ENCODE measurements at regions not wholly inside any gene's neighbourhood (a gene's known extent, or its start where the extent isn't known, plus 50 kb on each side); places are given as distances from the start of the nearest gene placed in this dataset.
"Not testable (repeated sequence)": the region's sequence is repeated elsewhere in the genome, so short reads cannot be mapped to it uniquely, and the experiment has no call there.

- Mint-ChIP-seq H3K4me1 (no peaks in the 10 kb centered on the region), H3K9me3 (peaks cover 0 to 3% of the 10 kb centered on the region in 2 donors), H3K27ac (no peak overlapping the region), H3K27me3 (no peaks in the 10 kb centered on the region), H3K36me3 (no peaks in the 10 kb centered on the region), H3K4me3 (no peak overlapping the region)
- ATAC-seq (replicated peaks): no peak
- DNase-seq: no peak
Observed at GRCh38 chr12:73659802-73660201, 877.8 kb upstream of the ATXN7L3B start.

GRCh38 chr12:73665193-73665592 lies 872.4 kb upstream of the ATXN7L3B start:
- Mint-ChIP-seq H3K36me3 (no peaks in the 10 kb centered on the region), H3K4me3 (no peak overlapping the region), H3K27me3 (no peaks in the 10 kb centered on the region), H3K4me1 (no peaks in the 10 kb centered on the region), H3K9me3 (peaks cover 4 to 8% of the 10 kb centered on the region in 2 donors), H3K27ac (no peak overlapping the region)
- DNase-seq (no peak), ATAC-seq (replicated peaks) (no peak)

- H3K27ac Mint-ChIP-seq; ATAC-seq (replicated peaks); DNase-seq; H3K36me3 Mint-ChIP-seq; H3K4me1 Mint-ChIP-seq; H3K4me3 Mint-ChIP-seq; H3K27me3 Mint-ChIP-seq; H3K9me3 Mint-ChIP-seq: not testable (repeated sequence)
Observed at GRCh38 chr12:73671550-73671949, 866.1 kb upstream of the ATXN7L3B start.

GRCh38 chr12:73677520-73678291 lies 859.9 kb upstream of the ATXN7L3B start:
- H3K36me3 Mint-ChIP-seq: no peaks in the 10 kb centered on the region
- no peak overlapping the region for H3K27ac Mint-ChIP-seq
- no peak overlapping the region for H3K4me3 Mint-ChIP-seq
- no peaks in the 10 kb centered on the region for H3K27me3 Mint-ChIP-seq
- no peaks in the 10 kb centered on the region for H3K4me1 Mint-ChIP-seq
- DNase-seq (no peak), ATAC-seq (replicated peaks) (no peak)
- H3K9me3 Mint-ChIP-seq: peaks cover 3 to 4% of the 10 kb centered on the region in 2 donors

GRCh38 chr12:73678335-73678734 lies 859.3 kb upstream of the ATXN7L3B start:
- no peaks in the 10 kb centered on the region for H3K4me1 Mint-ChIP-seq
- no peak for DNase-seq
- no peak overlapping the region for H3K27ac Mint-ChIP-seq
- no peak overlapping the region for H3K4me3 Mint-ChIP-seq
- no peaks in the 10 kb centered on the region for H3K36me3 Mint-ChIP-seq
- no peak for ATAC-seq (replicated peaks)
- peaks cover 2 to 4% of the 10 kb centered on the region in 2 donors for H3K9me3 Mint-ChIP-seq
- no peaks in the 10 kb centered on the region for H3K27me3 Mint-ChIP-seq

- DNase-seq (no peak), ATAC-seq (replicated peaks) (no peak)
- H3K9me3 Mint-ChIP-seq: no peaks in the 10 kb centered on the region
- H3K4me1 Mint-ChIP-seq: no peaks in the 10 kb centered on the region
- no peaks in the 10 kb centered on the region for H3K36me3 Mint-ChIP-seq
- H3K27me3 Mint-ChIP-seq: no peaks in the 10 kb centered on the region
- H3K27ac Mint-ChIP-seq: no peak overlapping the region
- no peak overlapping the region for H3K4me3 Mint-ChIP-seq
Observed at GRCh38 chr12:73699318-73699717, 838.3 kb upstream of the ATXN7L3B start.

- Mint-ChIP-seq H3K27ac (no peak overlapping the region), H3K4me1 (no peaks in the 10 kb centered on the region), H3K9me3 (no peaks in the 10 kb centered on the region), H3K36me3 (no peaks in the 10 kb centered on the region), H3K27me3 (no peaks in the 10 kb centered on the region), H3K4me3 (no peak overlapping the region)
- ATAC-seq (replicated peaks) (no peak), DNase-seq (no peak)
Observed at GRCh38 chr12:73714655-73715054, 823.0 kb upstream of the ATXN7L3B start.

GRCh38 chr12:73716143-73716542 lies 821.5 kb upstream of the ATXN7L3B start:
- not testable (repeated sequence) for H3K27ac Mint-ChIP-seq; H3K36me3 Mint-ChIP-seq; ATAC-seq (replicated peaks); H3K27me3 Mint-ChIP-seq; DNase-seq; H3K9me3 Mint-ChIP-seq; H3K4me3 Mint-ChIP-seq; H3K4me1 Mint-ChIP-seq

GRCh38 chr12:73719223-73719622 lies 818.4 kb upstream of the ATXN7L3B start:
- no peaks in the 10 kb centered on the region for H3K4me1 Mint-ChIP-seq
- H3K27me3 Mint-ChIP-seq: no peaks in the 10 kb centered on the region
- ATAC-seq (replicated peaks) (no peak), DNase-seq (no peak)
- no peak overlapping the region for H3K4me3 Mint-ChIP-seq
- H3K9me3 Mint-ChIP-seq: no peaks in the 10 kb centered on the region
- no peak overlapping the region for H3K27ac Mint-ChIP-seq
- no peaks in the 10 kb centered on the region for H3K36me3 Mint-ChIP-seq

- H3K4me1 Mint-ChIP-seq: no peaks in the 10 kb centered on the region
- no peak overlapping the region for H3K4me3 Mint-ChIP-seq
- no peaks in the 10 kb centered on the region for H3K27me3 Mint-ChIP-seq
- DNase-seq (no peak), ATAC-seq (replicated peaks) (no peak)
- no peak overlapping the region for H3K27ac Mint-ChIP-seq
- no peaks in the 10 kb centered on the region for H3K9me3 Mint-ChIP-seq
- H3K36me3 Mint-ChIP-seq: no peaks in the 10 kb centered on the region
Observed at GRCh38 chr12:73726881-73727280, 810.8 kb upstream of the ATXN7L3B start.

- Mint-ChIP-seq H3K27me3 (no peaks in the 10 kb centered on the region), H3K4me3 (no peak overlapping the region), H3K4me1 (no peaks in the 10 kb centered on the region), H3K9me3 (peaks cover under 1 to 3% of the 10 kb centered on the region in 2 donors), H3K27ac (no peak overlapping the region), H3K36me3 (no peaks in the 10 kb centered on the region)
- no peak for DNase-seq
- ATAC-seq (replicated peaks): no peak
Observed at GRCh38 chr12:73731658-73732057, 806.0 kb upstream of the ATXN7L3B start.

GRCh38 chr12:73769337-73769736 lies 768.3 kb upstream of the ATXN7L3B start:
- no peak overlapping the region for H3K4me3 Mint-ChIP-seq
- peaks cover 5% of the 10 kb centered on the region in 2 donors for H3K9me3 Mint-ChIP-seq
- H3K27ac Mint-ChIP-seq: no peak overlapping the region
- DNase-seq: no peak
- no peak for ATAC-seq (replicated peaks)
- no peaks in the 10 kb centered on the region for H3K36me3 Mint-ChIP-seq
- no peaks in the 10 kb centered on the region for H3K27me3 Mint-ChIP-seq
- H3K4me1 Mint-ChIP-seq: no peaks in the 10 kb centered on the region

- H3K27ac Mint-ChIP-seq: no peak overlapping the region
- H3K27me3 Mint-ChIP-seq: no peaks in the 10 kb centered on the region
- no peak overlapping the region for H3K4me3 Mint-ChIP-seq
- no peak for DNase-seq
- H3K9me3 Mint-ChIP-seq: peaks cover 16 to 17% of the 10 kb centered on the region in 2 donors
- H3K36me3 Mint-ChIP-seq: peaks cover 0 to 2% of the 10 kb centered on the region in 2 donors
- ATAC-seq (replicated peaks): no peak
- no peaks in the 10 kb centered on the region for H3K4me1 Mint-ChIP-seq
Observed at GRCh38 chr12:73798523-73798922, 739.1 kb upstream of the ATXN7L3B start.

- Mint-ChIP-seq H3K27me3 (no peaks in the 10 kb centered on the region), H3K27ac (no peak overlapping the region), H3K4me1 (no peaks in the 10 kb centered on the region), H3K36me3 (no peaks in the 10 kb centered on the region), H3K4me3 (no peak overlapping the region), H3K9me3 (peaks cover 0 to 4% of the 10 kb centered on the region in 2 donors)
- ATAC-seq (replicated peaks) (no peak), DNase-seq (no peak)
Observed at GRCh38 chr12:73815072-73815645, 722.5 kb upstream of the ATXN7L3B start.

- Mint-ChIP-seq H3K27me3 (no peaks in the 10 kb centered on the region), H3K27ac (no peak overlapping the region), H3K4me1 (no peaks in the 10 kb centered on the region), H3K4me3 (no peak overlapping the region), H3K9me3 (peaks cover 6 to 13% of the 10 kb centered on the region in 2 donors), H3K36me3 (no peaks in the 10 kb centered on the region)
- ATAC-seq (replicated peaks) (no peak), DNase-seq (no peak)
Observed at GRCh38 chr12:73817161-73817560, 720.5 kb upstream of the ATXN7L3B start.
